ENCODE measurements at regions not wholly inside any gene's neighbourhood (a gene's known extent, or its start where the extent isn't known, plus 50 kb on each side); places are given as distances from the start of the nearest gene placed in this dataset.
A peak's percentile ranks its signal among the peaks of the same experiment; 100 is the strongest.

DNA sequence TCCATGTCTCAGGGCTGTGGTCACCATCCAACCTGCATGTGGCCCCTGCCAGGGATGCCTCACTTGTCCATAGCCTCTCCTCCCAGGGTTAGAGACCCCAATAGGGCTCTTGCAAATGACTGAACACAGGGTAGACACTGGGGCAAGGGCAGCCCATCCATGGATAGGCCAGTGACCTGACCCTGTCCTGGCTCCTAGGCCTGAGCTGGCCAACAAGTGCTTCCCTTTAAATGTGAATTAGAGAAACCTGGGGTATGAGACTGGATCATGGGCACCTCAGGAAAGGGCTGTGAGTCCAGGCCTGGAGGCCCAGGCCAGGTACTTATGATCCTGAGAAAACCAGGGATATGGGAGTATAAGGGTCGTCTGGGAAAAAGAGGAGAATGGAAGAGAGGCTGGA lies 64.5 kb downstream of the COPS8 start:
- TF ChIP-seq CTCF (IDR thresholded peaks at IDR 0.05; ENCODE audit: unreplicated experiment), result no peak
- Mint-ChIP-seq H3K9me3 (ENCODE audit: unreplicated experiment) (peaks cover 5% of the 10 kb centered on the region), H3K27me3 (ENCODE audit: unreplicated experiment) (peaks cover 2% of the 10 kb centered on the region), H3K4me3 (ENCODE audit: unreplicated experiment) (no peak overlapping the region), H3K27ac (ENCODE audit: unreplicated experiment) (peak overlapping the region; percentile 64), H3K4me1 (ENCODE audit: unreplicated experiment) (peaks cover 41% of the 10 kb centered on the region), H3K36me3 (ENCODE audit: low read depth, unreplicated experiment) (peaks cover 14% of the 10 kb centered on the region)
- DNase-seq (ENCODE audit: low spot score), result no peak

DNA sequence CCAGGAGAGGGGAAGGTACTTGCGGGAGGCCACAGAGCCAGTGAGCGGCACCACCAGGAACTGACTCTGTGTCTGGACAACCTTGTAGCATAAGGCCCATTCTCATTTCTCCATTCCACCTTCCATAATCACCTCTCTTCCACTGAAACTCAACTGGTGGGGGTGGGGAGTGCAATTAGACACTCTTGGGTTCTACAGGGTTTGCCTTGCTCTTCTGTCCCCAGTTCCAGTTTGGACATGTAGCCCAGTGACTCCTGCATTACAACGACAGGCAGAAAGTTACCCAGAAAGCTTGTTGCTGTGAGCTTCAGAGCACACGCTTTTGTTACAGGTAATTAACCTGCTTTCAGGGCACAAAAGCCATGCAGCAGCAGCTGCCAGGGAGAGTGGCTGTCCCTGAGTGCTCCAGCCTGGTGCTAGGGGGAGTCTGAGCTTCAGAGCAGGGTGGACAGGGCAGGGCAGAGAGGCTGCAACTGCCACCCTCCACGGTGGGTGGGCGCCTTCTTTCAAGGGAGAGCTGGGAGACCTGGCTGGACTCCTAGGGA lies 65.2 kb downstream of the COPS8 start:
- no peak overlapping the region for H3K4me3 Mint-ChIP-seq (ENCODE audit: unreplicated experiment)
- peaks cover 5% of the 10 kb centered on the region for H3K9me3 Mint-ChIP-seq (ENCODE audit: unreplicated experiment)
- no peak for TF ChIP-seq CTCF (IDR thresholded peaks at IDR 0.05; ENCODE audit: unreplicated experiment)
- H3K27ac Mint-ChIP-seq (ENCODE audit: unreplicated experiment), result no peak overlapping the region
- peaks cover 42% of the 10 kb centered on the region for H3K4me1 Mint-ChIP-seq (ENCODE audit: unreplicated experiment)
- DNase-seq (ENCODE audit: low spot score), result no peak
- H3K36me3 Mint-ChIP-seq (ENCODE audit: low read depth, unreplicated experiment), result peaks cover 14% of the 10 kb centered on the region
- peaks cover 2% of the 10 kb centered on the region for H3K27me3 Mint-ChIP-seq (ENCODE audit: unreplicated experiment)

DNA sequence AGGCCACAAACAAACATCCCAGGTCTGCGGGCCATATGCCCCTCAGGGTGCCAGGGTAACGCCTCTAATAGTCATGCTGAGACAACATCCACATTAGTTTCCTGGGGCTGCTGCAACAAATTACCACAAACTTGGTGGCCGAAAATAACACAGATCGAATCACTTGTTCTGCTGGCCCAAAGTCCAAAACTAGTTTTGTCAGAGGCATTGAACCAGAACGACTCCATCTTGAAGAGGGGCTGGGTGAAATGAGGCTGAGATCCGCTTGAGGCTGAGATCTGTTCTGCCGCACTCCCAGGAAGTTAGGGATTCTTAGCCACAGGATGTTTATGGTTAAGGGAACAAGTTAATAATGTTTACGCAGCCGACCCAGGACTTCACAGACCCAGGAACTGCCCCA lies 66.7 kb downstream of the COPS8 start:
- no peak for TF ChIP-seq CTCF (IDR thresholded peaks at IDR 0.05; ENCODE audit: unreplicated experiment)
- Mint-ChIP-seq H3K27ac (ENCODE audit: unreplicated experiment) (peak overlapping the region; percentile 67), H3K4me3 (ENCODE audit: unreplicated experiment) (no peak overlapping the region), H3K4me1 (ENCODE audit: unreplicated experiment) (peaks cover 42% of the 10 kb centered on the region), H3K36me3 (ENCODE audit: low read depth, unreplicated experiment) (peaks cover 7% of the 10 kb centered on the region), H3K27me3 (ENCODE audit: unreplicated experiment) (peaks cover 5% of the 10 kb centered on the region), H3K9me3 (ENCODE audit: unreplicated experiment) (no peaks in the 10 kb centered on the region)
- DNase-seq (ENCODE audit: low spot score), result no peak

DNA sequence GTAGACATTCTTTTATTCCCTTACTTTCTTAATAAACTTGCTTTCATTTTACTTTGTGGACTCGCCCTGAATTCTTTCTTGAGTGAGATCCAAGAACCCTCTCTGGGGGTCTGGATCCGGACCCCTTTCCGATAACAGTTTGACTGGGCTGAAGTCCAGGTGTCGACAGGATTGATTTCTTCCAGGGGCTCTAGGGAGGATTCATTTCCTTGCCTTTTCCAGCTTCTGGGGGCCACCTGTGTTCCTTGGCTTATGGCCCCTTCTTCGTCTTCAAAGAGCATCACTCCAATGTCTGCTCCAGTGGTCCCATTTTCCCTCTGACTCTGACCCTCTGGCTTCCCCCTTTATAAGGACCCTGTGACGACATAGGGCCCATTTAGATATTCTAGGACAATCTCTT lies 67.5 kb downstream of the COPS8 start:
- Mint-ChIP-seq H3K27me3 (ENCODE audit: unreplicated experiment) (peaks cover 5% of the 10 kb centered on the region), H3K4me1 (ENCODE audit: unreplicated experiment) (peaks cover 42% of the 10 kb centered on the region), H3K36me3 (ENCODE audit: low read depth, unreplicated experiment) (peaks cover 5% of the 10 kb centered on the region), H3K9me3 (ENCODE audit: unreplicated experiment) (no peaks in the 10 kb centered on the region), H3K4me3 (ENCODE audit: unreplicated experiment) (no peak overlapping the region), H3K27ac (ENCODE audit: unreplicated experiment) (no peak overlapping the region)
- no peak for TF ChIP-seq CTCF (IDR thresholded peaks at IDR 0.05; ENCODE audit: unreplicated experiment)
- DNase-seq (ENCODE audit: low spot score), result no peak

GRCh38 chr2:237154082-237154638 lies 68.5 kb downstream of the COPS8 start:
- Mint-ChIP-seq H3K36me3 (ENCODE audit: low read depth, unreplicated experiment) (peaks cover 3% of the 10 kb centered on the region), H3K4me3 (ENCODE audit: unreplicated experiment) (no peak overlapping the region), H3K27me3 (ENCODE audit: unreplicated experiment) (peaks cover 5% of the 10 kb centered on the region), H3K27ac (ENCODE audit: unreplicated experiment) (no peak overlapping the region), H3K9me3 (ENCODE audit: unreplicated experiment) (no peaks in the 10 kb centered on the region), H3K4me1 (ENCODE audit: unreplicated experiment) (peaks cover 40% of the 10 kb centered on the region)
- DNase-seq (ENCODE audit: low spot score), result peak; percentile 39
- no peak for TF ChIP-seq CTCF (IDR thresholded peaks at IDR 0.05; ENCODE audit: unreplicated experiment)

Measured in endothelial cell (in vitro differentiated cells).